Trophoblast cell (in vitro differentiated cells and primary cell): ENCODE measurements at regions not wholly inside any gene's neighbourhood (a gene's known extent, or its start where the extent isn't known, plus 50 kb on each side); places are given as distances from the start of the nearest gene placed in this dataset.

Source experiments
- DNase-seq, 2 donors: peaks; one replicate each; pipeline ENCODE4 v3.0.0-alpha.2; 2016
- H2AFZ ChIP-seq: 2 replicates; pipeline ENCODE4 v1.6.1; 2013; ENCODE audit warnings: low read length, moderate library complexity, mild to moderate bottlenecking; ENCODE audit not compliant: insufficient read depth, poor library complexity
- H2AK5ac ChIP-seq: 2 replicates; pipeline ENCODE4 v1.6.1; 2013; ENCODE audit warnings: mild to moderate bottlenecking, low read length
- H2BK120ac ChIP-seq: 2 replicates; pipeline ENCODE4 v1.6.1; 2013; ENCODE audit warnings: low read length, mild to moderate bottlenecking, moderate library complexity; ENCODE audit not compliant: insufficient read depth, poor library complexity
- H2BK12ac ChIP-seq: 2 replicates; pipeline ENCODE4 v1.6.1; 2013; ENCODE audit warnings: mild to moderate bottlenecking, low read length, moderate library complexity
- H2BK5ac ChIP-seq: 2 replicates; pipeline ENCODE4 v1.6.1; 2013; ENCODE audit warnings: low read length, low read depth, moderate library complexity, mild to moderate bottlenecking; ENCODE audit not compliant: poor library complexity
- H3K14ac ChIP-seq: 2 replicates; pipeline ENCODE4 v1.6.1; 2013; ENCODE audit warnings: mild to moderate bottlenecking, low read length
- H3K18ac ChIP-seq: 2 replicates; pipeline ENCODE4 v1.6.1; 2013; ENCODE audit warnings: mild to moderate bottlenecking, low read length
- H3K23ac ChIP-seq: 2 replicates; pipeline ENCODE4 v1.6.1; 2013; ENCODE audit warnings: low read length
- H3K27ac ChIP-seq: 2 replicates; pipeline ENCODE4 v1.5.1; 2013; ENCODE audit warnings: low read depth, mild to moderate bottlenecking, inconsistent platforms, low read length, moderate library complexity
- H3K27me3 ChIP-seq: 2 replicates; pipeline ENCODE4 v1.6.1; 2013; ENCODE audit warnings: inconsistent platforms, mild to moderate bottlenecking, low read length, moderate library complexity; ENCODE audit not compliant: insufficient read depth
- H3K36me3 ChIP-seq, 2 experiments: 1 replicate in 1 of 2; 2 replicates in 1 of 2; pipeline ENCODE4 v1.6.1; 2013; ENCODE audit warnings: low read length in 2 of 2, mild to moderate bottlenecking in 2 of 2, moderate library complexity in 1 of 2; ENCODE audit not compliant: insufficient read depth in 2 of 2, control insufficient read depth in 1 of 2
- H3K4ac ChIP-seq: 2 replicates; pipeline ENCODE4 v1.6.1; 2013; ENCODE audit warnings: low read depth, mild to moderate bottlenecking, low read length, moderate library complexity
- H3K4me1 ChIP-seq, 2 experiments: 1 replicate in 1 of 2; 2 replicates in 1 of 2; pipeline ENCODE4 v1.6.1; 2013; ENCODE audit warnings: low read length in 2 of 2, mild to moderate bottlenecking in 2 of 2, moderate library complexity in 1 of 2; ENCODE audit not compliant: insufficient read depth in 2 of 2, control insufficient read depth in 1 of 2
- H3K4me2 ChIP-seq: 2 replicates; pipeline ENCODE4 v1.6.1; 2013; ENCODE audit warnings: inconsistent platforms, mild to moderate bottlenecking, low read length, moderate library complexity
- H3K4me3 ChIP-seq: 2 replicates; pipeline ENCODE4 v1.5.1; 2013; ENCODE audit warnings: mild to moderate bottlenecking, low read depth, low read length, inconsistent platforms
- H3K79me1 ChIP-seq: one replicate; pipeline ENCODE4 v1.6.1; 2013; ENCODE audit warnings: low read length
- H3K79me2 ChIP-seq: 2 replicates; pipeline ENCODE4 v1.6.1; 2013; ENCODE audit warnings: low read length, mild to moderate bottlenecking; ENCODE audit not compliant: control insufficient read depth, insufficient read depth, poor library complexity
- H3K9ac ChIP-seq: 2 replicates; pipeline ENCODE4 v1.6.1; 2013; ENCODE audit warnings: mild to moderate bottlenecking, low read length
- H3K9me3 ChIP-seq: 2 replicates; pipeline ENCODE4 v1.6.1; 2013; ENCODE audit warnings: low read depth, mild to moderate bottlenecking, control low read depth, inconsistent platforms, low read length; ENCODE audit not compliant: insufficient read depth
- H4K12ac ChIP-seq: 2 replicates; pipeline ENCODE4 v1.6.1; 2013; ENCODE audit warnings: low read depth, mild to moderate bottlenecking, low read length, moderate library complexity
- H4K8ac ChIP-seq: 2 replicates; pipeline ENCODE4 v1.6.1; 2013; ENCODE audit warnings: low read depth, mild to moderate bottlenecking, low read length, moderate library complexity
- H4K91ac ChIP-seq: one replicate; pipeline ENCODE4 v1.6.1; 2013; ENCODE audit warnings: low read depth, mild to moderate bottlenecking, low read length, moderate library complexity
- WGBS: extraction: QIAGEN DNeasy Blood & Tissue Kit; methylation state at CpG from one replicate; pipeline ENCODE4 v1.1.7; 2013; ENCODE audit warnings: missing lambda C conversion rate; ENCODE audit not compliant: insufficient read length, insufficient coverage; ENCODE audit errors: extremely low coverage; 5-methylcytosine and 5-hydroxymethylcytosine counted together

DNA sequence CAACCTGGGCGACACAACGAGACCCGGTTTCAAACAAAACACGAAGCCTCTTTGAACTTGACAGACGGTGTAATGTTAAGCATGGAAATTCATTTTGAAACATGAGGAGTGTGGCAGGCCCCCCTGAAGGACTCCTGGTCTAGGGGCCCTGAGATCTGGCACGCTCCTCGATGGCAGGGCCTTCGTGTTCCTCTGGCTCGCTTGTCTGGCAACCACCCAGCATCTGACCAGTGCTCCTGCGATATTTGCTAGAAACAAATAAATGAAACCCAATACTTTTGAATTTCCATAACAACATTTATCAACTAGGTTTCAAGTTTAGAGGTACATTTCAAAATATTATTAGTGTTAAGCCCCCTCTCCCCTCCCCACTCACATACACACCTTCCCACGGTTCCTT, 193.0 kb downstream of the ERCC6L2 start:
- Histone ChIP-seq H2AK5ac (no peak overlapping the region), H2BK120ac (no peak overlapping the region), H4K12ac (no peak overlapping the region), H3K27ac (no peak overlapping the region), H3K9me3 (no peaks in the 10 kb centered on the region), H3K4ac (no peak overlapping the region), H4K8ac (no peak overlapping the region), H3K14ac (no peak overlapping the region), H2BK12ac (no peak overlapping the region), H3K4me2 (no peak overlapping the region), H4K91ac (no peak overlapping the region), H3K79me1 (no peaks in the 10 kb centered on the region), H3K4me3 (no peak overlapping the region), H3K79me2 (no peaks in the 10 kb centered on the region), H3K27me3 (no peaks in the 10 kb centered on the region), H3K9ac (no peak overlapping the region), H3K4me1 (peaks cover 3 to 5% of the 10 kb centered on the region in 2 experiments), H3K23ac (no peak overlapping the region), H2AFZ (no peak overlapping the region), H2BK5ac (no peak overlapping the region), H3K18ac (no peak overlapping the region), H3K36me3 (no peaks in the 10 kb centered on the region)
- no peak for DNase-seq
- WGBS: no CpG with 5 or more reads among the region's 11 CpGs

DNA sequence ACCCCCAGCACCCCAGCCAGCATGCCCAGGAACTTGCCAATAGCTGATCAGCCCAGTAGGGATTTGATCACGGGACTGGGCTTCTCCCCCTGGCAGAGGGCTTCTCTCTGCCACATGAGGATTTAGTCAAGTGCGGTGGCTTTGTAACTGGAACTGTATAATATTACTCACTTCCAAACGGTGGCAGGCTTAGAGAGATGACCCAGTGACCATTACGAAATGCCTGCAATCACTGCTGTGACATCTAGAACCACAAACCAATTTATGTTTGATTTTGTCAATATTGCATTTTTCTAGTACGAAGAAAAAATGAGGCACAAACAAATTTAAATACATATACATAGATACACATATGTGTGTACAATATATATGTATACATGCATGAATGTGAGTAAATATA, 192.1 kb downstream of the ERCC6L2 start:
- Histone ChIP-seq H3K23ac (no peak overlapping the region), H3K36me3 (no peaks in the 10 kb centered on the region), H3K79me2 (no peaks in the 10 kb centered on the region), H4K91ac (no peak overlapping the region), H2AFZ (no peak overlapping the region), H3K79me1 (no peaks in the 10 kb centered on the region), H3K4me2 (no peak overlapping the region), H4K8ac (no peak overlapping the region), H3K18ac (no peak overlapping the region), H2BK5ac (no peak overlapping the region), H3K4me3 (no peak overlapping the region), H3K9me3 (no peaks in the 10 kb centered on the region), H4K12ac (no peak overlapping the region), H3K4ac (no peak overlapping the region), H2BK120ac (no peak overlapping the region), H2BK12ac (no peak overlapping the region), H3K4me1 (peaks cover 6 to 10% of the 10 kb centered on the region in 2 experiments), H3K27me3 (no peaks in the 10 kb centered on the region), H3K14ac (no peak overlapping the region), H3K9ac (no peak overlapping the region), H2AK5ac (no peak overlapping the region), H3K27ac (no peak overlapping the region)
- no peak for DNase-seq
- WGBS: no CpG with 5 or more reads among the region's 5 CpGs

DNA sequence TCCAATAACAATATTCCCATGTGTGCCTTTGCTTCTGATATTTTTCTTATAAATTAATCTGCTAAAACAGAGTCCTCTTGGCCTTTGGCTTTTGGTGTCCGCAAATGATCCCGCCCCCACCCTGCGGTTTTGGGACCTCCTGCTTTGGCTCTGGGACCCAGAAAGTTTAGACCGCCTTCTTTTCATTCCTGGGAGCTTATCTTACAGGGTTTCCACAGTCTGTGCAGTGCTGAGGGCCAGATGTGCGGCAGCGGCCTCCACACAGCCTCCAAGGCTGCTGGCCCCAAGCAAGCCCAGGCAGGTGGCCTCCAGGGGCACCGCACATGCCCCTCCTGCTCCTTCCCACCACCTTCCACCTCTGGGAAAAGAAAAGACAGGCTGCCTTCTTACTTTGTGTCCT, 191.5 kb downstream of the ERCC6L2 start:
- no peak overlapping the region for H4K12ac ChIP-seq
- H3K4ac ChIP-seq: no peak overlapping the region
- WGBS: no CpG with 5 or more reads among the region's 7 CpGs
- H2BK5ac ChIP-seq: no peak overlapping the region
- H2AFZ ChIP-seq: no peak overlapping the region
- H3K79me2 ChIP-seq: no peaks in the 10 kb centered on the region
- H4K91ac ChIP-seq: no peak overlapping the region
- no peak overlapping the region for H2BK120ac ChIP-seq
- no peak overlapping the region for H3K4me2 ChIP-seq
- H3K4me1 ChIP-seq: peaks cover 9 to 14% of the 10 kb centered on the region in 2 experiments
- H3K23ac ChIP-seq: no peak overlapping the region
- no peak overlapping the region for H2BK12ac ChIP-seq
- H3K27me3 ChIP-seq: no peaks in the 10 kb centered on the region
- H3K9me3 ChIP-seq: no peaks in the 10 kb centered on the region
- H3K4me3 ChIP-seq: no peak overlapping the region
- no peak overlapping the region for H3K18ac ChIP-seq
- no peak overlapping the region for H4K8ac ChIP-seq
- H3K9ac ChIP-seq: no peak overlapping the region
- H3K36me3 ChIP-seq: no peaks in the 10 kb centered on the region
- peaks cover 3% of the 10 kb centered on the region for H3K79me1 ChIP-seq
- H3K14ac ChIP-seq: no peak overlapping the region
- H2AK5ac ChIP-seq: no peak overlapping the region
- no peak overlapping the region for H3K27ac ChIP-seq
- DNase-seq: no peak

DNA sequence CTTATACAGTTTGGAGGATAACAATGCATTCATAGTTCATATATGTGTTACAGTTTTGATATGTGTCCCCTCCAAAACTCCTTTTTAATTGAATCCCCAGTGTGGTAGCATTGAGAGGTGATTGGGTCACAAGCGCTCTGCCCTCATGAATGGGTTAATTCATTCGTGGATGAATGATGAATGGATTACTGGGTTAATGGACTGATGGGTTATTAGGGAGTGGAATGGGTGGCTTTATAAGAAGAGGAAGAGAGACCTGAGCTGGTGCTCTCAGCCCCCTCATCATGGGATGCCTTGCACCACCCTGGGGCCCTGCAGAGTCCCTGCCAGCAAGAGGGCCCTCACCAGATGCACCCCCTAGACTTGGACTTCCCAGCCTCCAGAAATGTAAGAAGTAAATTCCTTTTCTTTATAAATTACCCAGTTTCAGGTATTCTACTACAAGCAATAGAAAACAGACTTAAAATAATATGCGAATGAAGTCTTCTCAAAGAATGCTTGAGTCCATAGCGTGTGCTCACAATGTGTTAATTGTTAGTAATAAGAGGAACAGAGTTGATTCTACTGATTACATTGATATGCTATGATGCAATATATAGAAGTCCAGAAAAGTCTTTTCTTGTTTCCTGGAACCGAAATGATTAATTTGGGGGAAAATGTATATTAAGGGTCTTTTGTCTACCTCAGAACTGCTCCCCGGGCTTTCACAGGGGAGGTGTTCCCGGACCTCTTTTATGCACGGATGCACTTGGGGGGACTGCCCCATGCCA, 190.2 kb downstream of the ERCC6L2 start:
- Histone ChIP-seq H3K27me3 (no peaks in the 10 kb centered on the region), H4K8ac (no peak overlapping the region), H4K12ac (no peak overlapping the region), H3K4ac (no peak overlapping the region), H3K27ac (no peak overlapping the region), H3K4me1 (peaks cover 15 to 20% of the 10 kb centered on the region in 2 experiments), H2BK120ac (no peak overlapping the region), H3K18ac (no peak overlapping the region), H3K9me3 (no peaks in the 10 kb centered on the region), H3K36me3 (no peaks in the 10 kb centered on the region), H3K4me3 (no peak overlapping the region), H2AFZ (no peak overlapping the region), H3K9ac (no peak overlapping the region), H2BK12ac (no peak overlapping the region), H4K91ac (no peak overlapping the region), H3K79me2 (no peaks in the 10 kb centered on the region), H3K14ac (no peak overlapping the region), H2AK5ac (no peak overlapping the region), H2BK5ac (no peak overlapping the region), H3K4me2 (no peak overlapping the region), H3K79me1 (peaks cover 5% of the 10 kb centered on the region), H3K23ac (no peak overlapping the region)
- no CpG with 5 or more reads among the region's 8 CpGs for WGBS
- DNase-seq: no peak
